ENCODE measurements at regions not wholly inside any gene's neighbourhood (a gene's known extent, or its start where the extent isn't known, plus 50 kb on each side); places are given as distances from the start of the nearest gene placed in this dataset.
"Not testable (repeated sequence)": the region's sequence is repeated elsewhere in the genome, so short reads cannot be mapped to it uniquely, and the experiment has no call there.

DNA sequence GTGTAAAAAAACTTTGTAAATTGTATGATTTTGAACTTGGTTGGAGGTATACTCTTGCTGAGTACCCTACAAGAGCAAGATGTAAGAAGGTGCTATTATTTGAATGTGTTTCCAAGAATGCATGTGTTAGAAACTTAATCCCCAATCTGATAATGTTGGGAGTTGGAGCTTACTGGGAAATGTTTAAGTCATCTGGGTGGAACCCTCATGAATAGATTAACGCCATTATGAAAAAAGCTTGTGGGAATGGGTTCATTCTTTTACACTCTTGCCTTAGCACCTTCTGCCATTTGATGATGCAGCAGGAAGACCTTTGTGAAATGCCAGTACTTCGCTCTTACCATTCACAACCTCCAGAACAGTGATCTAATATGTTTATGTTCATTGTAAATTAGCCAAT, 498.3 kb downstream of the TMEM135 start:
- no peak for ATAC-seq

- no peak for ATAC-seq
Observed at GRCh38 chr11:87535513-87535912, 497.8 kb downstream of the TMEM135 start.

GRCh38 chr11:87531835-87532234, 494.1 kb downstream of the TMEM135 start:
- ATAC-seq = not testable (repeated sequence)

GRCh38 chr11:87529486-87529885, 491.8 kb downstream of the TMEM135 start:
- no peak for ATAC-seq

- no peak for ATAC-seq
Observed at GRCh38 chr11:87528752-87529151, 491.0 kb downstream of the TMEM135 start.

- no peak for ATAC-seq
Observed at GRCh38 chr11:87523276-87523675, 485.5 kb downstream of the TMEM135 start.

DNA sequence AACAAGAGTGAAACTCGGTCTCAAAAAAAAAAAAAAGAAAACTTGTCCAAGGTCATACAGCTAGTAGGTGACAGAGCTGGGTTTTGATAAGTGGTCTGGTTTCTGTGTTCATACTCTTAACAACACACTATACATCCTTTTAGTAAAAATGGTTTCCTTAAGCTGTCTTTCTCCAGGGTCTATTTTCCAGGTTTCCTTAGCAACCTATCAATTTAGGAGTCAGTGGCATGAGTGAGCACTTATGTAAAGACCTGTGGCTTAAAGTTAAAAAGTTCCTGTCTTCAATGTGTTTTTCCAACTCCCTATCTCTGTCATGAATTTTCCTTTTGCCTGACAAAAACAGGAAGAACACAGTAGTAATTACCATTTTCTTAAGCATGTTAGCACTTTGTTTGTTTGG, 480.5 kb downstream of the TMEM135 start:
- ATAC-seq = no peak

DNA sequence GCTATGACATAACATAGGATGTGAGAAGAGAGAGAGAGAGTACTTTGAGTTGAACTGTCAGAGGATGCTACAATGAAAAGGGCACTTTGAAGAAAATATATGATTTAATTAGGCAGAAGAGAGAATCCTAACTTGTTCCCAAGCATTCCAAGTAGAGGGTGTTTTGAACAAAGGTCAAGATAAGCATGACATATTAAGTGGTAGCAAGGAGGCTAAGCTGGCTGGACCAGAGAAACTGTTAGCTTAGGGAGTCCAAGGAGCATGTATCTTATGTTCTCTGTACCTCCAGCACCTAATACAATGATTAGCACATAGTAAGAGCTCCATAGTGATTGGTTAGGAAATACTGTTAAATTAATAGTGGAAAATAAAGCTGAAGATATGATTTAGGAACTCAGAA, 479.6 kb downstream of the TMEM135 start:
- no peak for ATAC-seq

GRCh38 chr11:87507722-87508121, 470.0 kb downstream of the TMEM135 start:
- not testable (repeated sequence) for ATAC-seq

- not testable (repeated sequence) for ATAC-seq
Observed at GRCh38 chr11:87506946-87507345, 469.2 kb downstream of the TMEM135 start.

DNA sequence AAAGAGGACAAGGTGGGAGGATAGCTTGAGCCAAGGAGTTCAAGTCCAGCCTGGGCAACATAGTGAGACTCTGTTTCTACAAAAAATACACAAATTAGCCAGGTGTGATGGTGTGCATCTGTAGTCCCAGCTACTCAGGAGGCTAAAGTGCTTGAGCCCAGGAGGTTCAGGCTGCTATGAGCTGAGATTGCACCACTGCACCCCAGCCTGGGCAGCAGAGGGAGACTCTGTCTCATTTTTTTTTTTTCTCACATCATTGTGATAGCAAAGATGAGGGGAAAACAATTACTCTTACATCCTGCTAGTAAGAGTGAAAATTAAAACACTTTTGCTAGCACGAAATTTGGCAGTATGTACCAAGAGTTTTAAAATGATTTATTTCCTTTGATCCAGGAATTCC, 463.7 kb downstream of the TMEM135 start:
- no peak for ATAC-seq

DNA sequence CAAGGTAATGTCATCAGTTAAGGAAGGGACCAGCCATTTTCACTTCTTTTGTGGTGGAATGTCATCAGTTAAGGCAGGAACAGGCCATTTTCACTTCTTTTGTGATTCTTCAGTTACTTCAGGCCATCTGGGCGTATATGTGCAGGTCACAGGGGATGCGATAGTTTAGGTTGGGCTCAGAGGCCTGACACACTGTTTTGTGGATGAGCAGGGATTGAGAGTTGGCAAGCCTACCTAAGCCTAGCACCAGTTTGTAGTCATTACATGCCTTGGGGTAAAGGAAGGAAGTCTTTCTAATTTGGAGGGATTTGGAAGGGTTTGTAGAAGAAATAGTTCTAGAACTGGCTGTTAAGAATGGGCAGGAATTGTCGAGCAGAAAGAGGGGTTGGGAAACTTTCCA, 457.2 kb downstream of the TMEM135 start:
- not testable (repeated sequence) for ATAC-seq

GRCh38 chr11:87494026-87494425, 456.3 kb downstream of the TMEM135 start:
- not testable (repeated sequence) for ATAC-seq

GRCh38 chr11:87493516-87493915, 455.8 kb downstream of the TMEM135 start:
- no peak for ATAC-seq

GRCh38 chr11:87491381-87491780, 453.6 kb downstream of the TMEM135 start:
- ATAC-seq = no peak

- no peak for ATAC-seq
Observed at GRCh38 chr11:87490671-87491070, 452.9 kb downstream of the TMEM135 start.

DNA sequence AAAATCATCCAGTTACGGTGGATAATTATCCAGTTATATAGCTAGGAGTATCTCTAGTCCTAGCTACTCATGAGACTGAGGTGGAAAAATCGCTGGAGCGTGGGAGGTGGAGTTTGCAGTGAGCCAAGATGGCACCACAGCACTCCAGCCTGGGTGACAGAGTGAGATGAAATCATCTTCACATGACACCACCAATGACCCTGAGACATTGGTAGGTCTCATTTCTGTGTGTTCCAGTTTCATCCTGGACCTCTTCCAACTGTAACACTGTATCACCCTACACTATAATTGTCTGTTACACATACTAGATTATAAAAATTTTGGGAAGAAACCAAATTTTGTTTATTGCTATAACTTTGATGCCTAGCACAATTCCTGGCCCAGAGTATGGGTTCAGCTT, 446.8 kb downstream of the TMEM135 start:
- no peak for ATAC-seq

GRCh38 chr11:87477321-87477720, 439.6 kb downstream of the TMEM135 start:
- ATAC-seq = no peak

DNA sequence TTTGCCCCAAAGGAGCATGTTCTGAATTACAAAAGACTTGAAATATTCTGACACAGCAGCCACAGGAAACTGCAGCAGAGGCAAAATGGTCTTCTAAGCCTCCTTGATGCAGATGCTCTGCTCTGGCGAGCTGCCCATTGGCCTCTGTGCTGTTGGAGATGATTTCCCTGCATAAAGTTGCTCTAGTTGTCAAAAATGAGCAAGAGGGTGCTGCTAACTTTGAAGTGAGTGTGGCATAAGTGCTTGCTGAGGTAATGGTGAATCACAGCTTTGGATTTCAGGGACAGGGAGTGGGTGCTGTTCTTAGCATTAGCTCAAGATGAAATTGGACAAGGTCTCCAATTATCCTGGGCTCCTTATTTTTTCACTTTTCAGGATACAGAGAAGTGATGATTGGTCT, 435.4 kb downstream of the TMEM135 start:
- ATAC-seq = no peak

GRCh38 chr11:87466223-87466622, 428.5 kb downstream of the TMEM135 start:
- no peak for ATAC-seq

GRCh38 chr11:87465716-87466115, 428.0 kb downstream of the TMEM135 start:
- ATAC-seq = no peak

- peak; percentile 36 for ATAC-seq
Observed at GRCh38 chr11:87463486-87464102, 425.9 kb downstream of the TMEM135 start.

DNA sequence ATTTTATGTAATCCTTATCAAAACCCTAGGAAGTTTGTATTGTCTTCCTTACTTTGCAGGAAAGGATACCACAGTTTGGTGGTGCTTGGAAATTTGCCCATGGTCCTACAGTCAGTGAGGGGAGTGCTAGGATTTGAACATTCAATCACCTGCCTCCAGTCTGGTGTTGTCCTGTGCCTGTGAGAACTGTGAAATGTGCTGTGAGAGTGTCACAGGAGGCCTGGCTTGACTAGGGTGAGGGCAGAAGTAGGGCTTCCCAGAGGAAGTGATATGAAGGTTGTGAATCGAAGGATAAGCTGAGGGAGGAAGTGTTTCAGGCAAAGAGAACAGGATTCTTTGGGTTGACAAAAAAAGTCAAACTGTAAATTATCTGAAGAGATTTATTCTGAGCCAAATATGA, 424.4 kb downstream of the TMEM135 start:
- no peak for ATAC-seq

- no peak for ATAC-seq
Observed at GRCh38 chr11:87460842-87461637, 423.3 kb downstream of the TMEM135 start.

Data from esophagus mucosa (tissue), 1 donor.